GM12878 (cell line): ENCODE measurements at regions not wholly inside any gene's neighbourhood (a gene's known extent, or its start where the extent isn't known, plus 50 kb on each side); places are given as distances from the start of the nearest gene placed in this dataset.

Experiments
- NR2C2 ChIP-seq: IDR thresholded peaks from 2 replicates; pipeline ENCODE4 v1.6.1; 2011; ENCODE audit warnings: borderline replicate concordance, low read depth; ENCODE audit not compliant: control insufficient read depth, insufficient read length
- NRF1 ChIP-seq: conservative IDR thresholded peaks from 2 replicates; pipeline ENCODE4 v1.6.1; 2011; ENCODE audit warnings: mild to moderate bottlenecking, low read depth, low read length, improper control_type of control experiment

GRCh38 chr3:176078906-176079305 lies 1118.4 kb downstream of the TBL1XR1 start:
- no peak for TF ChIP-seq NRF1
- no peak for TF ChIP-seq NR2C2
